OCI-LY1 (cell line): ENCODE measurements at regions not wholly inside any gene's neighbourhood (a gene's known extent, or its start where the extent isn't known, plus 50 kb on each side); places are given as distances from the start of the nearest gene placed in this dataset.

ENCODE experiments used
- CTCF ChIP-seq: fragments of 200-600 bp; sonication (generic), shearing (Covaris generic); IDR thresholded peaks from 2 replicates; pipeline ENCODE4 v1.5.1; 2017; ENCODE audit warnings: mild to moderate bottlenecking, antibody characterized with exemption, low read length, moderate library complexity, mixed read lengths
- EZH2 ChIP-seq: fragments of 200-600 bp; sonication (generic), shearing (Covaris generic); IDR thresholded peaks from 2 replicates; pipeline ENCODE4 v1.8.0; 2017; ENCODE audit warnings: borderline replicate concordance, mixed run types, mild to moderate bottlenecking, antibody characterized with exemption, low read length, moderate library complexity, mixed read lengths

DNA sequence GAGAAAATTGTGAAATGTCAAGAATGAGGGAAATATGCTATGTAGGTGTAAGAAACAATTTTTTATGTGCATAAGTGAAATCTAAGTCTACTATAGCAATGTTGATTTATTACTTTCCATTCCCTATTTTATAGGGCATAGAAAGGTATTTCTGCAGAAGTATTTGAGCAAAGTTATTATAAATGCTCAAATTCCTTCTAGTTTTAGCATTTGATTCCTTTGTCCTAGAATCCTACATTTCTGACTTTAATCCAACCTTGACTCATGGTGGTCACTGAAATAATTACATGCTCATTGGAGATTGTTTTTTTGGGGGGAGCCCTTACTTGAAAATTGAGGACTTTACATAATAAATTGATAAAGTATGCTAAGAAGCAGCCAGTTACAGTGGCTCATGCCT, 716.6 kb upstream of the LUZP2 start:
- TF ChIP-seq CTCF (no peak), EZH2 (no peak)
